Liver (tissue), 3 donors: ENCODE measurements at regions not wholly inside any gene's neighbourhood (a gene's known extent, or its start where the extent isn't known, plus 50 kb on each side); places are given as distances from the start of the nearest gene placed in this dataset.

ENCODE experiments used
- ATF3 ChIP-seq: IDR thresholded peaks from 2 replicates; pipeline ENCODE4 v1.6.1; 2016; ENCODE audit warnings: antibody characterized with exemption
- CTCF ChIP-seq: fragments of 150-350 bp; IDR thresholded peaks from 2 replicates; pipeline ENCODE4 v1.5.1; 2017; ENCODE audit warnings: improper control_type of control experiment, low read depth, low read length; ENCODE audit not compliant: missing input control
- YY1 ChIP-seq: IDR thresholded peaks from 2 replicates; pipeline ENCODE4 v1.6.1; 2016; ENCODE audit warnings: antibody characterized with exemption, mild to moderate bottlenecking
- donor health status: healthy.
- donor health status: healthy.

- TF ChIP-seq ATF3: no peak
- TF ChIP-seq CTCF: no peak
- TF ChIP-seq YY1: no peak
Observed at GRCh38 chr5:61264273-61264661, 67.8 kb upstream of the ZSWIM6 start.
